ENCODE measurements at regions not wholly inside any gene's neighbourhood (a gene's known extent, or its start where the extent isn't known, plus 50 kb on each side); places are given as distances from the start of the nearest gene placed in this dataset.

DNA sequence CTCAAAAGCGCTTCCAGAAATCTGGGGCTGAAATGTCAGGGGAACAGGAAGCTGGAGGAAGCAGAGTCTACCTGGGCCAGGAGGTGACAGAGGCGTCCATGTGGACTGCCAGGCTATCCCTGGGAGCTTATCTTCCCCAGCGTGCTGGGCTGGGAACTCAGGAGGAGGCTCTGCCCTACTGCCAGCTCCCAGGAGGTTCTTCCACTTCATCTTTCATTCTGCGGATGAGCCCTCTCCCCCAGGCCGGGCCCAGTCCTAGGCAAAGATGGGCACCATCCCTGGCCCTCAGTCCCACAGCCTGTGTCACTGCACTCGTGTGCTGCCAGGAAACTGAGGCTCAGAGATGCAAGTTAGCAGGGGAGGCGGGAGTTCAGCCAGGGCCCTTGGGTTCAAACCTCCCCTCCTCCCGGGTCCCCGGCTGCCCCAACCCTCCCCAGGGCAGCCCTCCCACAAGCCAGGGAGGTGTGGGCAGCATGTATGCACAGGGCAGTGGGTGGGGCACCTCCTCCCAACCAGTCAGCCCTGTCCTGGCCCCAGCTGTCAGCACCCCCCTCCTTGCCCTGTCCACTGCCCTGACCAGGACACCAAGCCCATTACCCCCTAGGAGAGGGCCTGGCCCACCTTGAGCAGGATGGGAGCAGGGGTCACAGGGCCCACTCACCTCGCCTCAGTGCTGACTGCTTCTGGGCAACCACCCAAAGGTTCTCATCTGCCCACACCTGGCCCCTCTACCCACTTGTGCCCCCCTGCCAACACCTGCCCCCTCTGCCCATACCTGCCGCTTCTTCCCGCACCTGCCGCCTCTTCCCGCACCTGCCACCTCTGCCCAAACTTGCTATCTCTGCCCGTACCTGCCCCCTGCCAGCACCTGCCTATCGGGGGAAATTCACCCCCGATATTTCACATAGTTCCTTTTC is 226.0 kb downstream of the NPHP4 start:
- DNase-seq: no peak

DNA sequence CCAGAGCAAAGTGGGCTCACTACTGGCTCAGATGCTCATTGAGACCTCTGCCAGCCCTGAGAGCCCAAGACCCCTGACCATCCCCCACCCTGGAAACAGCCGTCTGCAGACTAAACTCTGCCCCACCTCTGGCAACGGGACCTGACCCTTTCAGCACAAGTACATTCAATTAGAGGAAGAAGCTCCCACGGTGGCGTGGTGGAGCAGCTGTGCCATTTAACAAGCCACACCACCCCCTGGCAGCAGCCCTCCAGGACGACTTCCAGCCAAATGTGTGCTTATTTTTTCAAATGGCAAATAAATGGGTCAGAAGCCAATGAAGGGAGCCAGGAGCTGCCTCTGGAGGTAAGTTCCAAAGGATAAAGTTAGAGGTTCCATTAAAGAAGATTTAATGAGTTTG is 226.7 kb downstream of the NPHP4 start:
- DNase-seq: no peak

DNA sequence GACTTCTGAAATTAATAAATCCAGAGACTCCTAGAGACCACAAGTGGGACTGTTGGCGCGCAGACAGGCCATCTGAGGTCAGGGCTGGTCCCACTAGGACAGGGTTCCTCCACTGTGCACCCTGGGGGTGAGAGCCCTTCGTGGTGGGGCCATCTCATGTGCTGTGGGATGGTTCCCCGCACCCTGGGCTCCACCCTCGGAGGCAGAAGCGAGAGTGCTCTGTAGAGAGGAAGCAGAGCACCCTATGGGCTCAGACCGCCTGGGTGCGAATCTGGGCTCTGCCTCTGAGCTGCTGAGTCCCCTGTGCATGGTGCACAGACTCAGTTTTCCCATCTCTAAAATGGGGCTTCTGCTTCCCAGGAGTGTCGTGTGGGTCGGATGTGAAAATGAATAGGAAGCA is 227.3 kb downstream of the NPHP4 start:
- no peak for DNase-seq

GRCh38 chr1:5764464-5764863 is 227.8 kb downstream of the NPHP4 start:
- DNase-seq: no peak

DNA sequence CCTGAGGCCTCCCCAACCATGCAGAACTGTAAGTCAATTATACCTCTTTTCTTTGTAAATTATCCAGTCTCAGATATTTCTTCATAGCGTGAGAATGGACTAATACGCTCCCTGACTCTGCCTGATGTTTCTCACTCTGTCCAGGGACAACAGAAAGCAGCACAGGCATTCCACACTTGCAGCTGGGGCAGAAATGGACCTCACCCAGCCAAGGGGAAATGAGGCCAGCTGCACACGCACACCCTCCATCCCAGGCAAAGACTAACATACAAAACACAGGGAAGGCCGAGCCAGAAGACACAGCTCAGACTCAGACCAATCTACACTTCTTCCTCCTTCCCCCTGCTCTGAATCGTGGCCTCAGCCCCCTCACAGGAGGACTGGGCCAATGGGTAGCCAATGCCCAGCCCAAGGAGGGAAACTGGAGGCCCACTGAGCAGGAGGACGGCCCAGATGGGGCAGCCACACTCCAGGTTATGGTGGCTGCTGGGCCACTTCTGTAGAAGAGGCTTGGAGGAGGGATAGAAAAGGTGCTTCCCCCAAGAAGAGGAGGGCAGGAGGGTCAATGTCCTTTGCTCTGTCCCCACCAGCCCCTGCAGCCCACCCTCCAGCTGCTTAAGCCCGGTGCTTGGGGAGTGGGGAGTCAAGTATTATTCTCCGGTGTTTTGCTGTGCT is 228.4 kb downstream of the NPHP4 start:
- DNase-seq: no peak

- no peak for DNase-seq
Observed at GRCh38 chr1:5758859-5759578, 233.2 kb downstream of the NPHP4 start.

GRCh38 chr1:5758000-5758858 is 234.0 kb downstream of the NPHP4 start:
- DNase-seq: no peak

DNA sequence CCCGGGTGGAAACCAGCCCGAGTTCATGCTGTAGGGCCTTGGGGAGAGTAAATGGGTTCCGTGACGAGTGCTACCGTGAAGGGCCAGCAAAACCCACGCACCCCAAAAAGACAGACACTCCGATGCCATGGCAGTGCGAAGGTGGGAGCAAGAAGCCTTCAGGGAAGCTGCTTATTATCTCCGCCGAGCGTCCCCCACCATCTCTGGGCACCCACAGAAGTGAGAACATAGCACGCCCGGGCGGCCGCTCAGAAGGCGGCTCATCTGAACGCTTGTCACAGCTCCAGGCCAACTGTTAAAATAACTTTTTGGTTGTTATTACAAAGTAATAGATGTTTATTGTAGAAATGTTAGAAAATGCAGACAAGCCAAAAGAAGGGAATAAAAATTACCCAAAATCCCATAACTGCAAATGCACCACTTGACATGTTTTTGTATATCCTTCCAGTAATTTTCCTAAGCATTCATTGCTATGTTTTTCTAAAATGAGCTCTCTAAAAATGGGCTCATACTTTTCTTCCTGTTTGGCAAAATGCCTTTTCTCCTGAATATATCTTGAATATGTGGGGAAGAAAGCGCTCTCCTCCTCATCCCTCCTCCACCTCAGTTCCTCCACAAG is 234.9 kb downstream of the NPHP4 start:
- DNase-seq: no peak

GRCh38 chr1:5756434-5757186 is 235.6 kb downstream of the NPHP4 start:
- DNase-seq: no peak

DNA sequence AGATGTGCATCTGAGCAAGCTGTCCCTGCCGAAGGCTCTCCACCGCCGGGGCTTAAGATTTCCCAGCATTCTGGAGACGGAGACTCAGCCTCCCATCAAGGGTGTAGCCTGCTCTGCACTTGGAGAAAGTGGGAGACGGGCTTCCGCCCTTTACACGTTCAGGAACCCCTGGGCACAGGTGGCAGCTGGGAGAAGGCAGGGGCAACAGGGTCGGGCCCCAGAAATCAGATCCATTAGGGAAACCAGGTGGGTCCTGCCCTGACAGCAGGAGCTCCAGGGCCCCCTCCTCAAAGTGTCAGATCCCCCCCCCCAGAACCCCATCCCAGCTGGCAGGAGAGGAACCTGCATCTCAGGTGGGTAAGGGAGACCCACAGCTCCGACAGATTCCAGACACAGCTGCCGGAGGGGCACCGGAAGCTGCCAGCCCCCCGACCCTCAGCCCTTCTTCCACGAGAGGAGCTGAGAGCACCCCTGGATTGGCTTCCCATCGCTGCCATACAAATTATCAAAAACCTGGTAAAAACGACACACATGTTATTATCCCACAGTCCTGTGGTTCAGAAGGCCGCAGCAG is 236.6 kb downstream of the NPHP4 start:
- no peak for DNase-seq

GRCh38 chr1:5754817-5755551 is 237.2 kb downstream of the NPHP4 start:
- no peak for DNase-seq

GRCh38 chr1:5753549-5754421 is 238.4 kb downstream of the NPHP4 start:
- DNase-seq: no peak

- DNase-seq: no peak
Observed at GRCh38 chr1:5752746-5753548, 239.3 kb downstream of the NPHP4 start.

DNA sequence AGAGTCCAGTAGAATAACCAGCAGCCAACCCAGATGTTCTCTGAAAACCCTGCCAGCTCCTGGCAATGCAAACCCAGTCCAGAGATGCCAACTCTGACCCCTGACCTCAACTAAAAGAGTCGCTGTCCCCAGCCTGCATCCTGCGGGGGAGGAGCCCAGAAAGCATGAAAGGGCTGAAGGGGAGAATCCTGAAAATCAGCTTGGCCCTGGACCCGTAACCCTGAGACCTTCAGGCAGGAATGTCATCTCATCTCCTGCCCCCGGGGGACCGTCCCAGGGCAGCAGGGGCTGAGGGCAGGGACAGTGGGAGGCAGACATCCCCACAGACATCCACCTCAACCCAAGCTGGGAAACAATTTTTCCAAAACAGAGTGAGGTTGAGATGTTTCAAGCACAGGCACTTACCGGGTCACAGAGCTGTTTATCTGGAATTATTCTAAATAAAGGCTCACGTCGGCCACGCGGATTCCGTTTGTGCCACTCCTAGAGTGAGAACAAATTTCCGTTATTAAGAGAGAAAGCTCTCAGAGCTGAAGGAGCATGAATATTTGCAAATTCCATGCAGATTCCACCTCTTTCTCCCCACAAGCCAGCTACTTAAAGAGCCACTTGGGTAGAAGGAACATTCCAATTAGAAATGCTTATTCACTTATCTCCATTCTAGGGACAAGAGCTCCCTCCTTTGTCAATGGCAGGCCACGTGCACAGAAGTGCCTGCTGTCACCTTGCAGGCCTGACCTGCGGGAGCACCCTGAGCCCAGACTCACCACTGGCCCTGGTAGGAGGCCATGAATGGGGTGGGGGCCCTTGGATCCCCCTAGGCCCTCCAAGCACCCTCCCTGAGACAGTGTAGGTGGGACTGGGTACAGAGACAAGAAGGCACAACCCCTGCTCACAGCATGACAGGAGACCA is 240.1 kb downstream of the NPHP4 start:
- no peak for DNase-seq

DNA sequence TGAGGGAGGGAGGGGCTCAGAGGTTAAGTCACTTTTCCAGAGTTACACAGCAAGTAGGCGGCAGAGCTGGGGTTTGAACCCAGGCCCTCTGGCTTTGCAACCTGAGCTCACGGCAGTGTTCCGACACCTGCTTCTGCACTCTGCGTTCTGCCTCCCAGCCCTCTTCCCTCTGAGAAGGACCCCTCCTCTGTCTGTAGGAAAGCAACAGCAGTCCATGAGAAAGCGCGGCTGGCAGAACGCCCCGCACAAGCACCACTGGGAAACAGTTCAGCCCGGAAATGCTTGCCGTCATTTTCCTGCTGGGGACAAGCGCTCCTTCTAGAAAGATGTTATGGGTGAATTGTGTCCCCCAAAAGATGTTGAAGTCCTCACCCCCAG is 241.1 kb downstream of the NPHP4 start:
- DNase-seq: no peak

- DNase-seq: no peak
Observed at GRCh38 chr1:5750186-5751162, 241.8 kb downstream of the NPHP4 start.
